Ishikawa (cell line): ENCODE measurements at regions not wholly inside any gene's neighbourhood (a gene's known extent, or its start where the extent isn't known, plus 50 kb on each side); places are given as distances from the start of the nearest gene placed in this dataset.

Experiments
- CEBPB ChIP-seq: IDR thresholded peaks from 2 replicates; pipeline ENCODE4 v1.6.1; 2012
- CREB1 ChIP-seq: IDR thresholded peaks from 2 replicates; pipeline ENCODE4 v1.6.1; 2012; ENCODE audit warnings: low read depth
- EGR1 ChIP-seq: IDR thresholded peaks from 2 replicates; pipeline ENCODE4 v1.6.1; 2012
- EP300 ChIP-seq: IDR thresholded peaks from 2 replicates; pipeline ENCODE4 v1.6.1; 2012; ENCODE audit warnings: borderline replicate concordance
- FOXM1 ChIP-seq: IDR thresholded peaks from 2 replicates; pipeline ENCODE4 v1.6.1; 2012; ENCODE audit warnings: low read depth, borderline replicate concordance
- NFIC ChIP-seq: IDR thresholded peaks from 2 replicates; pipeline ENCODE4 v1.6.1; 2012
- RAD21 ChIP-seq: IDR thresholded peaks from 2 replicates; pipeline ENCODE4 v1.6.1; 2012; ENCODE audit warnings: low read depth
- TAF1 ChIP-seq: IDR thresholded peaks from 2 replicates; pipeline ENCODE4 v1.6.1; 2012; ENCODE audit warnings: low read depth, mild to moderate bottlenecking
- TCF12 ChIP-seq: IDR thresholded peaks from 2 replicates; pipeline ENCODE4 v1.6.1; 2012; ENCODE audit warnings: low read depth
- TEAD4 ChIP-seq: IDR thresholded peaks from 2 replicates; pipeline ENCODE4 v1.6.1; 2012
- YY1 ChIP-seq: IDR thresholded peaks from 2 replicates; pipeline ENCODE4 v1.6.1; 2012; ENCODE audit warnings: low read depth
- ZBTB7A ChIP-seq: IDR thresholded peaks from 2 replicates; pipeline ENCODE4 v1.6.1; 2012; ENCODE audit warnings: low read depth
- TF ChIP-seq, protein P1 (sequence below): IDR thresholded peaks from 2 replicates; pipeline ENCODE4 v1.6.1; 2012
- TF ChIP-seq, protein P2 (sequence below): IDR thresholded peaks from 2 replicates; pipeline ENCODE4 v1.6.1; 2012
- TF ChIP-seq, protein P3 (sequence below): IDR thresholded peaks from 2 replicates; pipeline ENCODE4 v1.6.1; 2012; ENCODE audit warnings: low read depth, mild to moderate bottlenecking

DNA sequence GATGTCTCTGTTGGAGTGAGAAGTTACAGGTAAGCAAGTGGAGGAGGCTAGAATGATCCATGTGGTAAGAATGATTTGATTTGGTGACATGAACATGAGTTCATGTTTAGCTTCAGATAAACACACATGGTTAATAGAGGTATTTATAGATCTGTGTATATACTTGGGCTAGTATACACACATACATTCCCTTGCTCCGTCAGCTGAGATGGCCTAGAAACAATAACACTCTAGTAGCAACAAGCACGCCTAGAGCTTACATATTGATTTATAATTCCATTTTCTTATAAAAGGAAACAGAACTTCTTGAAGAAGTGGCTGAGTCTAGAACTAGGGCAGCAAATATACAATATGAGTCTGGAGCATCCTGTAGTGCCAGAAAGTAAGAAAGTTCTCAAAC, 223.0 kb downstream of the RND3 start:
- TF ChIP-seq TCF12 (no peak), TAF1 (no peak)

DNA sequence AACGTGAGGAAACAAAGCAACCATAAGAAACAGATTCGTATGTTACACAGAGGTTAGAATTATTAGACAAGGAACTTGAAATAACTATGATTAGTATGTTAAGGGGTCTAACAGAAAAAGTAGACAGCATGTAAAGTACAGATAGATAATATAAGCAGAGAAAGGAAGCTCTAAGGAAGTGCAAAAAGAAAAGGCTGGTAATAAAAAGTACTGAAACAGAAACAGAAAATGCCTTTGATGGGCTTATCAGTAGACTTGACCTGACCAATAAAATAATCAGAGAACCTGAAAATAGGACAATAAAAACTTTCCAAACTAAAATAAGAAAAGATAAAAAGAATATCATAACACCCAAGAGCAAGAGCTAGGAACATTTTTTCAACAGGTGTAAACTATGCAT, 225.8 kb downstream of the RND3 start:
- TF ChIP-seq CEBPB (no peak), EGR1 (no peak), FOXM1 (no peak), ZBTB7A (no peak), YY1 (no peak), TEAD4 (no peak), NFIC (no peak), RAD21 (no peak), CREB1 (no peak), EP300 (no peak), TCF12 (no peak), TAF1 (no peak)
- TF ChIP-seq, protein P1, sequence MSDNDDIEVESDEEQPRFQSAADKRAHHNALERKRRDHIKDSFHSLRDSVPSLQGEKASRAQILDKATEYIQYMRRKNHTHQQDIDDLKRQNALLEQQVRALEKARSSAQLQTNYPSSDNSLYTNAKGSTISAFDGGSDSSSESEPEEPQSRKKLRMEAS: no peak
- TF ChIP-seq, protein P2, sequence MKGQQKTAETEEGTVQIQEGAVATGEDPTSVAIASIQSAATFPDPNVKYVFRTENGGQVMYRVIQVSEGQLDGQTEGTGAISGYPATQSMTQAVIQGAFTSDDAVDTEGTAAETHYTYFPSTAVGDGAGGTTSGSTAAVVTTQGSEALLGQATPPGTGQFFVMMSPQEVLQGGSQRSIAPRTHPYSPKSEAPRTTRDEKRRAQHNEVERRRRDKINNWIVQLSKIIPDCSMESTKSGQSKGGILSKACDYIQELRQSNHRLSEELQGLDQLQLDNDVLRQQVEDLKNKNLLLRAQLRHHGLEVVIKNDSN: no peak
- TF ChIP-seq, protein P3, sequence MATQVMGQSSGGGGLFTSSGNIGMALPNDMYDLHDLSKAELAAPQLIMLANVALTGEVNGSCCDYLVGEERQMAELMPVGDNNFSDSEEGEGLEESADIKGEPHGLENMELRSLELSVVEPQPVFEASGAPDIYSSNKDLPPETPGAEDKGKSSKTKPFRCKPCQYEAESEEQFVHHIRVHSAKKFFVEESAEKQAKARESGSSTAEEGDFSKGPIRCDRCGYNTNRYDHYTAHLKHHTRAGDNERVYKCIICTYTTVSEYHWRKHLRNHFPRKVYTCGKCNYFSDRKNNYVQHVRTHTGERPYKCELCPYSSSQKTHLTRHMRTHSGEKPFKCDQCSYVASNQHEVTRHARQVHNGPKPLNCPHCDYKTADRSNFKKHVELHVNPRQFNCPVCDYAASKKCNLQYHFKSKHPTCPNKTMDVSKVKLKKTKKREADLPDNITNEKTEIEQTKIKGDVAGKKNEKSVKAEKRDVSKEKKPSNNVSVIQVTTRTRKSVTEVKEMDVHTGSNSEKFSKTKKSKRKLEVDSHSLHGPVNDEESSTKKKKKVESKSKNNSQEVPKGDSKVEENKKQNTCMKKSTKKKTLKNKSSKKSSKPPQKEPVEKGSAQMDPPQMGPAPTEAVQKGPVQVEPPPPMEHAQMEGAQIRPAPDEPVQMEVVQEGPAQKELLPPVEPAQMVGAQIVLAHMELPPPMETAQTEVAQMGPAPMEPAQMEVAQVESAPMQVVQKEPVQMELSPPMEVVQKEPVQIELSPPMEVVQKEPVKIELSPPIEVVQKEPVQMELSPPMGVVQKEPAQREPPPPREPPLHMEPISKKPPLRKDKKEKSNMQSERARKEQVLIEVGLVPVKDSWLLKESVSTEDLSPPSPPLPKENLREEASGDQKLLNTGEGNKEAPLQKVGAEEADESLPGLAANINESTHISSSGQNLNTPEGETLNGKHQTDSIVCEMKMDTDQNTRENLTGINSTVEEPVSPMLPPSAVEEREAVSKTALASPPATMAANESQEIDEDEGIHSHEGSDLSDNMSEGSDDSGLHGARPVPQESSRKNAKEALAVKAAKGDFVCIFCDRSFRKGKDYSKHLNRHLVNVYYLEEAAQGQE: no peak

DNA sequence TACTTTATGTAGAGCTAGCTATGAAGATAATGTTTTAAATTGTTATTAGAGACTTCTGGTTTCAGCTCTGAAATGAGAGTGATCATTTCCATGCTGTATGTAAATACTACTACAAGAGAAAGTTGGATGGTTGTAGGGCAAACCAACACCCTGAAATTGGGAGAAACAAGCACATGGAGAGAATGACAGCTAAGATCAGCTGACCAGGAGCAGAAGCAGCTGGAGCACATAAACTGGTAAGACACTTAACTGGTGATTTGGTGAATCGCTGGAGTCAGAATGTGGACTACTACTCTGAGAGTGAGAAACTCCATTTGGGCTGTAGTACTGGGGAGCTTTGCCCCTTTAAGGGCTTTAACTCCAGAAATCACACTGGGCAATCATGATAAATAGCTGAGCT, 226.8 kb downstream of the RND3 start:
- TF ChIP-seq RAD21 (no peak), EP300 (no peak), ZBTB7A (no peak), EGR1 (no peak), TCF12 (no peak), CREB1 (no peak), FOXM1 (no peak), NFIC (no peak), TAF1 (no peak), TEAD4 (no peak), YY1 (no peak), CEBPB (no peak)
- TF ChIP-seq, protein P2: no peak
- TF ChIP-seq, protein P3: no peak
- TF ChIP-seq, protein P1: no peak

DNA sequence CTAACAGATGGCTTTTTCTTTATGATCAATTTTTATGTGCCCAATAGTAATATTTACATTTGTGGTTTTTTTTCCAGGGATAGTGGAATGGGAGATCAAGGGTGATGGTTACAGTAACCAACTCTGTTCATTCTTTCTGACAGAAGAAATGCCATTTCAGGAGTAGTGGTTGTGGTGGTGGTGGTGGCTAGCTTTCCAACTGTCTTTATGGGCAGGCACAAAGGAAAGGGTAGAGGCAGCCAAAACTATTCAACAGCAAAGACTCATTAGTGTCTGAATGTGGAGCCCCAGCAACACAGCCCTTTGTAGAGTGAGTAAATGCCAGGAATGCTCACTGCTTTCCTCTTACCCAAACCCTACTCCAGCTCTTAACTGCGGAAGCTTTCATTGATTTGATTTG, 227.7 kb downstream of the RND3 start:
- no peak for TF ChIP-seq TCF12
- no peak for TF ChIP-seq CEBPB
- TF ChIP-seq, protein P3: no peak
- no peak for TF ChIP-seq EP300
- TF ChIP-seq CREB1: no peak
- no peak for TF ChIP-seq NFIC
- TF ChIP-seq, protein P2: no peak
- TF ChIP-seq, protein P1: no peak
- TF ChIP-seq EGR1: no peak
- TF ChIP-seq TEAD4: no peak
- TF ChIP-seq YY1: no peak
- TF ChIP-seq RAD21: no peak
- no peak for TF ChIP-seq TAF1
- no peak for TF ChIP-seq ZBTB7A
- TF ChIP-seq FOXM1: no peak
